HG03159 (cell line): ENCODE measurements at regions not wholly inside any gene's neighbourhood (a gene's known extent, or its start where the extent isn't known, plus 50 kb on each side); places are given as distances from the start of the nearest gene placed in this dataset.
A peak's percentile ranks its signal among the peaks of the same experiment; 100 is the strongest.
"Not testable (repeated sequence)": the region's sequence is repeated elsewhere in the genome, so short reads cannot be mapped to it uniquely, and the experiment has no call there.

Experiments
- ATAC-seq: cut with Tn5 transposase; IDR thresholded peaks from one replicate; pipeline ENCODE4 v1.9.1; 2021; ENCODE audit warnings: mild to moderate bottlenecking, moderate library complexity; ENCODE audit not compliant: unreplicated experiment

GRCh38 chr6:148021699-148022098 is 320.9 kb upstream of the SASH1 start:
- ATAC-seq = no peak

GRCh38 chr6:148022279-148022678 is 320.4 kb upstream of the SASH1 start:
- ATAC-seq = not testable (repeated sequence)

GRCh38 chr6:148027201-148027600 is 315.4 kb upstream of the SASH1 start:
- ATAC-seq = no peak

- ATAC-seq = no peak
Measured at GRCh38 chr6:148035806-148036390, 306.7 kb upstream of the SASH1 start.

- no peak for ATAC-seq
Measured at GRCh38 chr6:148037496-148037895, 305.1 kb upstream of the SASH1 start.

GRCh38 chr6:148041546-148041945 is 301.1 kb upstream of the SASH1 start:
- no peak for ATAC-seq

GRCh38 chr6:148042536-148042935 is 300.1 kb upstream of the SASH1 start:
- no peak for ATAC-seq

GRCh38 chr6:148044261-148044751 is 298.3 kb upstream of the SASH1 start:
- no peak for ATAC-seq

- ATAC-seq = no peak
Measured at GRCh38 chr6:148044921-148045320, 297.7 kb upstream of the SASH1 start.

GRCh38 chr6:148053209-148053608 is 289.4 kb upstream of the SASH1 start:
- ATAC-seq = no peak

GRCh38 chr6:148053796-148054195 is 288.8 kb upstream of the SASH1 start:
- no peak for ATAC-seq

GRCh38 chr6:148054219-148054618 is 288.4 kb upstream of the SASH1 start:
- no peak for ATAC-seq

- ATAC-seq = no peak
Measured at GRCh38 chr6:148055419-148055818, 287.2 kb upstream of the SASH1 start.

GRCh38 chr6:148059869-148060268 is 282.8 kb upstream of the SASH1 start:
- ATAC-seq = no peak

- no peak for ATAC-seq
Measured at GRCh38 chr6:148064406-148065134, 278.1 kb upstream of the SASH1 start.

- ATAC-seq = no peak
Measured at GRCh38 chr6:148068437-148069061, 274.1 kb upstream of the SASH1 start.

GRCh38 chr6:148069256-148069655 is 273.4 kb upstream of the SASH1 start:
- no peak for ATAC-seq

- no peak for ATAC-seq
Measured at GRCh38 chr6:148074291-148074690, 268.3 kb upstream of the SASH1 start.

- peak; percentile 79 for ATAC-seq
Measured at GRCh38 chr6:148074738-148075137, 267.9 kb upstream of the SASH1 start.

GRCh38 chr6:148075352-148075751 is 267.3 kb upstream of the SASH1 start:
- no peak for ATAC-seq

GRCh38 chr6:148076051-148076450 is 266.6 kb upstream of the SASH1 start:
- ATAC-seq = no peak

GRCh38 chr6:148080315-148080714 is 262.3 kb upstream of the SASH1 start:
- ATAC-seq = no peak
